ENCODE measurements at regions not wholly inside any gene's neighbourhood (a gene's known extent, or its start where the extent isn't known, plus 50 kb on each side); places are given as distances from the start of the nearest gene placed in this dataset.
"Not testable (repeated sequence)": the region's sequence is repeated elsewhere in the genome, so short reads cannot be mapped to it uniquely, and the experiment has no call there.

GRCh38 chr2:7730990-7731389, 813.8 kb downstream of the RNF144A start:
- no peak for DNase-seq

DNA sequence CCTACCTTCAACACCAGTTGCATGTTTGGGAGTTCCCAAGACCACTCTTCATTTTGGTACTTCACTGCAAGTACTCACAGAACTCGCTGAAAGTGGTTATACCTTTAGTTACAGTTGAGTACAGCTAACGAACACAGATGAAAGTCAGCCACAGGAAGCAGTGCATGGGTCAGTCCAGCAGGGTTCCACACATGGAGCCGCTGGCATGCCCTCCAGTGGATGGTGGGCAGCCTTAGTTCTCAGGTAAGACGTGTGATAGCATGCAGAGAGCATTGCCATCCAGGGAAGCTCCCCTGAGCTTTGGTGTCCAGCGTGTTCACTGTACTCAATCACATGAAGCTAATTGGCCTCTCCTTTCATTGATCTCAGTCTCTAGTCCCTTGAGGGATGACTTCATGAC, 815.3 kb downstream of the RNF144A start:
- no peak for DNase-seq

DNA sequence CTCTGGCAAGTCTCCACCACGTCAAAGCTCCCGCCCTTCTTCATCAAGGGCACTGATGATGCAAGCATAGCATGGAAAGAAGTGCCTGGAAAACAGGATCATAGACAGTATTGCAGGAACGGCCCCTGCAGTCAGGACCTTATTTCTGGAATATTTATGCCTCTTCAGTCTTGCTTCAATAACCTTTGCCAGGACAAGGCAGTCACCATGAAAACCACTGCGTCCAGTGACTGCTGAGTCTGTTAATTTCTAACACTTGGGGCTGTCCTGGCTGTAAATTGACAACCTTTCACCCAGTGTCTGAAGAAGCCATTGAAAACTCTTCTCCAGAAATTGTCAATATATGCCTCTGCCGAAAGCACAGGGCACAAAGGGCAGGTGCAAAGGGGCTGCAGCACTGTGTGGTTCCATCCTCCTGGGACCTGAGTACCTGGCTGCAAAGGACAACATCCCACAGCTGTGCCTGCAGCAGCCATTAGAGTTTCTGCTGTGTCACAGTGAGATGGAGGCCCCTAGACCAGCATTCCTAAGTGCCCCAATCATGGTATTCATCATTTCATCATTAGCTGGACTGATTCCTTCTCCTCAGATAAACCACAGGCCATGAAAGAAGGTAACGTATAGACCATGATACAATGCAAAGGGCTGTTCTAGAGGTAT, 819.6 kb downstream of the RNF144A start:
- DNase-seq = no peak

- no peak for DNase-seq
These were observed 821.4 kb downstream of the RNF144A start for GRCh38 chr2:7738596-7738995.

GRCh38 chr2:7740114-7740513, 822.9 kb downstream of the RNF144A start:
- DNase-seq = no peak

DNA sequence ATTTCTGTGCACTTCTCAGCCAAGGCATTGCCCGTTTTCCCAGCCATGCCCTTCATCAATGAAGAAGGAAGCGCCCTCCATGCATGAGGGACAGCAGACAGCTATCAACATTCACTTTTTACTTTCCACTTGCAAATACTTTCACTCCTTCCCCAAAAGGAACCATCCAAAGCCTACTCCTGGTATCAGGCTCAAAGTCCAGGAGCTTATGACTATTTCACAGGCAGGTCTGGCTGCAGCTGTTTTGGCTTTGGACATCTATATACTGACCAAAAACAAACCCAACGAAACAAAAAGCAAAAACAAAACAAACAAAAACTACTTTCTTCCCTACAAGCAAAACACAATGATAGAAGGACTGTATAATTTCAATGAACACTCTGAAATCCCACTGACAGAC, 825.1 kb downstream of the RNF144A start:
- no peak for DNase-seq

DNA sequence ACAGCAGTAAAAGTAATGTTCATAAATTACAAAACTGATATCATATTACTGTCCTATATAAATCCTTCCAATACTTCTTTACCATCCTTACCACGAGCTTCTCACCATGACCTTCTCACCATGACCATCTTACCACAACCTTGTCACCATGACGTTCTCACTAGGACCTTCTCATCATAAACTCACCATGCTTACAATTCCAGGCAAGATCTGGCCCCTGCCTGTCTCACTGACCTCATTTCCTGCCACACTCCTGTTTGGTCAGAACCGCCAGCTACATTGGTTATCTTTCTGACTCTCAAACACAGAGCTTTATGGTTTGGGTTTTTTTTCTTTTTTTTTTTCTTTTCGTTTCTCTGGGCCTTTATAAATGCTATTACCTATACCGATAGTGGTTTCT, 827.6 kb downstream of the RNF144A start:
- no peak for DNase-seq

GRCh38 chr2:7745369-7745768, 828.2 kb downstream of the RNF144A start:
- DNase-seq = no peak

DNA sequence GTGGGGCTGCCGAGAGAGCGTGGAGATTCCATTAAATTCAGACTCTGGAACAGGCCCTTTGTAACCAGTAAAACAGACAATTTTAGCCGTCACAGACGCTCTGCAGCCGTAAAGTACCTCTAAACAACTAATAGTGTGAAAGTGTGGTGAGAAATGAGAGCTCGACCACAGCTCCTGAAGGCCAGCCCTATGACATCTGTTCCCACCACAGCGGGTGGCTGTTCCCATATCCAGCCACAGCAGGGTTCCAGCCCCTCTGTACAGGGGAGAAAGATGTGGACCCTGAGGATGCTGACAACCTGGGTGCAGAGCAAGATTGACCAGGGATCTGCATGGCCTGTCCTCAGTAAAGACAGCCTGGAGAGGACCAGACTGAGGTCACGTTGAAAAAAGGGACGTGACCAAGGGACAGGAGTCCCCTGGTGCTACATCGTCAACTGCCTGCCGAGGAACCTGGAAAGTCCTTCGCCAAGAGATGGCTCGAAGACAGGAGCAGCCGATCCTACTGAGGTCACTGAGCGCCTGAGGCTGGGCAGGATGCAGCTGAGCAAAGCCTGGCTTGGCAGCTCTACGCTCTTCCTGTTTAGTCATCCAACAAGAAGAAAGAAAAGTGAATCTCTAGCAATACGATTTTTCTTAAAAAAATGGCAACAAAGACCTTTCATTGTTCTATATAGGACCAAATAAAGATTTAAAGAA, 831.7 kb downstream of the RNF144A start:
- DNase-seq = no peak

DNA sequence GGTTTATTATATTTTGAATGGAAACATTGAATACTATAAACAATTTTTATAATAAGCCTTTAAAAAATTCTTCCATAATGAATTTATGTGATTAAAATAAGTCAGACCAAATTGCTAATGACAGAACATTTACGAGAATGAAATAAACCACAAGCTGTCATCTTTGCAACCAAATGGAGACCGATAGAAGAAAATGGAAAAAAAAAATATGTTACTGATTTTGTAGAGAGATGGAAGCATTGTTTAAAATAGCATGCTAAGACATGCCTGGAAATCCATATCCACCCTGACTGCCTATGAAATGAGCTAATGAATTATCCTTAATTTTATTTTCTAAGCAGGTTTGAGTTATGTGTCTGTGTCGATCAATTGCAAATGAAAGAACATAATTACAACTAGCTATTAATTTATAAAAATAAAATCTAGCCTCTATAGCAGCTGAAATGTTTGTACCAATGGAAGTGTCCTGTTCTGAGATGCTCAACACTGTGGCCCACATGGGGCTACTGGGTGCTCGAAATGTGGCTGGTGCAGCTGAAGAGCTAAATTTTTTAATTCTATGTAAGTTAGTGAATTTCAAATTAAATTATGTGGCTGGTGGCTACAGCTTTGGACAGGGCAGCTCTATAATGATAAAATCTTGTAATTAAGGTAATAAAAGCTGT, 832.8 kb downstream of the RNF144A start:
- no peak for DNase-seq

DNA sequence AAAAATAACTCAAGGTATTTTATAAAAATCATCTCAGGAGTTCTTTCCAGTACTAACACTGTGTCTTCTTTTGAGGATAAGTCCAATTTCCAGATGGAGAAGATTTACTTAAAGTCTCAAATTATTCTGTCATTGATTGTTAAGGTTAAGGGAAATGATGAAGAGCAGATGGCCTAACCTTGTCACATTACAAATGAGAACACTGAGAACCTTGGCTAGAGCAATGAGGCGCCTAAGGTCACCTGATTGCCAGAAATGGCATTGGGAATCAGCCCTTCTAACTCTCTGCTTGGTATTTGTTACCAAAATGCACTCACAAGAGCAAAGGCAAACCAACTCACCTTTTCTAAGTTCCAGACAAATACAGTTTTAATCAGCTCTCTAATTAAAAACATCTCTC, 835.1 kb downstream of the RNF144A start:
- DNase-seq = no peak

DNA sequence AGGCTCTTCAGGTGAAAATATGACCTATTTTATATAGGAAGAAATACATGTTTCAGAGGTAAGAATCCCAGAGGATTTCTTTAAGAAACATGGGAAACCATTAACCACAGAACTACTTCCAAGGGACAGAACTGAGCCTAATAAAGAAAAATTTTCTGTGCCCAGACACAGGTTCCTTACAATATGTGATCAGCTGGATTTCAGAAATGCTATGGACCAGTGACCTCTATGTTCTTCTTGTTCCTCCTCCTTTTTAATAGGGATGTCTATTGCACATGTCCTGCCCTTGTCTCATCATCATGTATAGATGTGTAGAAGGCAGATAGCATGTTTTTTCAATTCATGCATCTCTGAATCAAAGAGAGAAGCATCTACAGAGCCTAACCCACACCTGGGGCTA, 836.6 kb downstream of the RNF144A start:
- DNase-seq = no peak

- DNase-seq = no peak
These were observed 838.7 kb downstream of the RNF144A start for GRCh38 chr2:7755879-7756278.

GRCh38 chr2:7758073-7758759, 841.0 kb downstream of the RNF144A start:
- DNase-seq = no peak

- no peak for DNase-seq
These were observed 842.7 kb downstream of the RNF144A start for GRCh38 chr2:7759898-7760297.

DNA sequence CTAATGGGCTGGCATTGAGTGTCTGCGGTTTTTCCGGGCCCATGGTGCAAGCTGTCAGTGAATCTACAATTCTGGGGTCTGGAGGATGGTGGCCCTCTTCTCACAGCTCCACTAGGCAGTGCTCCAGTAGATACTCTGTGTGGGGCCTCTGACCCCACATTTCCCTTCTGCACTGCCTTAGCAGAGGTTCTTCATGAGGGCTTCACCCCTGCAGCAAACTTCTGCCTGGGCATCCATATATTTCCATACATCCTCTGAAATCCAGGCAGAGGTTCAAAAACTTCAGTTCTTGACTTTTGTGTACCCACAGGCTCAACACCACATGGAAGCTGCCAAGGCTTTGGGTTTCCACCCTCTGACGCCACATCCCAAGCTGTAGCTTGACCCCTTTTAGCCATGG, 846.2 kb downstream of the RNF144A start:
- DNase-seq = not testable (repeated sequence)

DNA sequence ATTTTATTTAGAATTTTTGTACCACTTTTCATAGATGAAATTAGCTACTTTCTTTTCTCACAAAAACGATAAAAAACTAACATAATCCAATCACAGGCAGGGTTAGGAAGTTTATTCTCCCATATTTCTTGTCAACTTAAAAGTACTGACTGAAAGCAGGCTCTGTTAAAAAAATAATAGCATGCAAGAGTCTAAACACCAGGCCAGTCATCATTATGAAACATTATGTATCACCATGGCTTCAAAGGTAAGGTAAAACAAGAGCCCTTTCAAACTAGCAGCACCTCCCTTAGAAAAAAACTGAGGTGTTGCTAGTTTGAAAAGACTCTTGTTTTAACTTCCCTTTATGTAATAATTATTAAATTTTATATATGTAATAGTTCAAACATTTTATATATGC, 848.0 kb downstream of the RNF144A start:
- no peak for DNase-seq

DNA sequence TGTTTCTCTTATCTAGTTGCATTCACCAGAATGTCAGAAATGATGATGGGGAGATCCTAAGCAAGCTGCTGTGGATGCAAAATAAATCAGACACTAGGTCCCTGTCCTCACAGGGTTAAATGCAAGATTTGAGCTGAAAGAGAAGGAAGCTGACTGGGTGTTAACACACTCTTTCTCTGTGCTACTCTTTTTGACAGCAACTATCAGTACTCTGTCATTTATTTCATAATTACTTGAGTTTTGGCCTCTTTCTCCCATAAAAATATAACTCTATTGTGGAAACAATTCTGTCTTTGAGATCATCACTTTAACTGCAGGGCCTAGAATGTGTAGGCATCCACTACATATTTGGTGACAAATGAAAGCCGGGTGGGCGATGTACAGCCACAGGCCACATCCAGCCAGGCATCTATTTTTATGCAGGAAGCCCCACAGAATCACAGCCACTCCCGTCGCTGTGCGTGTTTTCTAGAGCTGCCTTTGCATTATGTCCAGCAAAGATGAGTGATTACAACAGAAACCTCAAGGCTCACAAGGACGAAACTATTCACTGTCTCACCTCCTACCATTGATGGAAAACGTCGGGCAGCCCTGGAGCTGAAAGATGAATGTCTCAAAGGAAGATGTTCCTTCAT, 849.0 kb downstream of the RNF144A start:
- DNase-seq = no peak

- no peak for DNase-seq
These were observed 849.9 kb downstream of the RNF144A start for GRCh38 chr2:7766978-7767565.

DNA sequence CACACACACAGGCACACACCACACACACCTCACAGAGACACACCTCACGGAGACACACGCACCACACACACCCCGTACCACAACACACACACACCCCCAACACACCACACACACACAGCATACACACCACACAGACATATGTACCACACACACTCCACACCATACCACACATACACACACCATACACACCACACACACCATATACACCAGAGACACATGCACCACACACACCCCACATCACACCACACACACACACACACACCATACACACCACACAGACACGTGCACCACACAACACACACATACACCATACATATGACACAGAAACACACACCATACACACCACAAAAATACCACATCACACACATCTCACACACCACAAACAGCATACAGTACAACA, 850.7 kb downstream of the RNF144A start:
- DNase-seq = no peak

GRCh38 chr2:7771781-7772180, 854.6 kb downstream of the RNF144A start:
- no peak for DNase-seq
